ENCODE measurements at regions not wholly inside any gene's neighbourhood (a gene's known extent, or its start where the extent isn't known, plus 50 kb on each side); places are given as distances from the start of the nearest gene placed in this dataset.

GRCh38 chr6:19261642-19262041, 575.5 kb upstream of the ID4 start:
- no peak overlapping the region for H3K27ac ChIP-seq

GRCh38 chr6:19268117-19268516, 569.1 kb upstream of the ID4 start:
- H3K79me2 ChIP-seq (ENCODE audit: insufficient read depth, low read depth): no peaks in the 10 kb centered on the region
- no peaks in the 10 kb centered on the region for H3K4me1 ChIP-seq (ENCODE audit: low read depth, poor library complexity, severe bottlenecking)
- no peaks in the 10 kb centered on the region for H3K36me3 ChIP-seq (ENCODE audit: insufficient read depth)
- no peak overlapping the region for H3K27ac ChIP-seq
- no peak for TF ChIP-seq CTCF (conservative IDR thresholded peaks at IDR 0.05; ENCODE audit: low read depth, low read length)
- H3K9ac ChIP-seq: no peak overlapping the region
- H4K20me1 ChIP-seq (ENCODE audit: insufficient read depth): no peaks in the 10 kb centered on the region
- no peak overlapping the region for H2AFZ ChIP-seq (ENCODE audit: low read depth)
- no peak overlapping the region for H3K4me3 ChIP-seq (IDR thresholded peaks at IDR 0.05; ENCODE audit: insufficient read depth, low read depth, low read length)
- H3K27me3 ChIP-seq (ENCODE audit: insufficient read depth, low read depth): no peaks in the 10 kb centered on the region
- H3K4me2 ChIP-seq: no peak overlapping the region

More at GRCh38 chr6:19261642-19262041, 575.5 kb upstream of the ID4 start:
- H4K20me1 ChIP-seq (ENCODE audit: insufficient read depth): no peaks in the 10 kb centered on the region
- H3K27me3 ChIP-seq (ENCODE audit: insufficient read depth, low read depth): no peaks in the 10 kb centered on the region; the same call in 1 of the 2 replicates
- no peak for TF ChIP-seq CTCF (conservative IDR thresholded peaks at IDR 0.05; ENCODE audit: low read depth, low read length)
- H3K79me2 ChIP-seq (ENCODE audit: insufficient read depth, low read depth): no peaks in the 10 kb centered on the region
- no peaks in the 10 kb centered on the region for H3K36me3 ChIP-seq (ENCODE audit: insufficient read depth)
- no peak overlapping the region for H2AFZ ChIP-seq (ENCODE audit: low read depth)
- H3K4me3 ChIP-seq (IDR thresholded peaks at IDR 0.05; ENCODE audit: insufficient read depth, low read depth, low read length): no peak overlapping the region
- no peak overlapping the region for H3K9ac ChIP-seq
- no peak overlapping the region for H3K4me2 ChIP-seq
- no peaks in the 10 kb centered on the region for H3K4me1 ChIP-seq (ENCODE audit: low read depth, poor library complexity, severe bottlenecking)

GRCh38 chr6:19268718-19269117, 568.5 kb upstream of the ID4 start:
- TF ChIP-seq CTCF (conservative IDR thresholded peaks at IDR 0.05; ENCODE audit: low read depth, low read length): no peak

GRCh38 chr6:19269341-19269898, 567.8 kb upstream of the ID4 start:
- Histone ChIP-seq H3K9ac (no peak overlapping the region), H3K4me2 (no peak overlapping the region), H3K36me3 (ENCODE audit: insufficient read depth) (no peaks in the 10 kb centered on the region), H3K79me2 (ENCODE audit: insufficient read depth, low read depth) (no peaks in the 10 kb centered on the region), H4K20me1 (ENCODE audit: insufficient read depth) (no peaks in the 10 kb centered on the region), H3K27ac (no peak overlapping the region), H3K27me3 (ENCODE audit: insufficient read depth, low read depth) (no peaks in the 10 kb centered on the region), H2AFZ (ENCODE audit: low read depth) (no peak overlapping the region), H3K4me3 (IDR thresholded peaks at IDR 0.05; ENCODE audit: insufficient read depth, low read depth, low read length) (no peak overlapping the region), H3K4me1 (ENCODE audit: low read depth, poor library complexity, severe bottlenecking) (no peaks in the 10 kb centered on the region)
- no peak for TF ChIP-seq CTCF (conservative IDR thresholded peaks at IDR 0.05; ENCODE audit: low read depth, low read length)

More at GRCh38 chr6:19268718-19269117, 568.5 kb upstream of the ID4 start:
- Histone ChIP-seq H3K4me1 (ENCODE audit: low read depth, poor library complexity, severe bottlenecking) (no peaks in the 10 kb centered on the region), H3K9ac (no peak overlapping the region), H3K36me3 (ENCODE audit: insufficient read depth) (no peaks in the 10 kb centered on the region), H3K27ac (no peak overlapping the region), H2AFZ (ENCODE audit: low read depth) (no peak overlapping the region), H3K27me3 (ENCODE audit: insufficient read depth, low read depth) (no peaks in the 10 kb centered on the region), H4K20me1 (ENCODE audit: insufficient read depth) (no peaks in the 10 kb centered on the region), H3K4me3 (IDR thresholded peaks at IDR 0.05; ENCODE audit: insufficient read depth, low read depth, low read length) (no peak overlapping the region), H3K79me2 (ENCODE audit: insufficient read depth, low read depth) (no peaks in the 10 kb centered on the region), H3K4me2 (no peak overlapping the region)
